ENCODE measurements at regions not wholly inside any gene's neighbourhood (a gene's known extent, or its start where the extent isn't known, plus 50 kb on each side); places are given as distances from the start of the nearest gene placed in this dataset.
A peak's percentile ranks its signal among the peaks of the same experiment; 100 is the strongest.
"Not testable (repeated sequence)": the region's sequence is repeated elsewhere in the genome, so short reads cannot be mapped to it uniquely, and the experiment has no call there.

- H3K4me3 ChIP-seq (ENCODE audit: low read length): no peak overlapping the region
- DNase-seq (ENCODE audit: low read depth, low spot score): no peak
These were observed 140.8 kb upstream of the NBPF11 start for GRCh38 chr1:148292915-148293314.

DNA sequence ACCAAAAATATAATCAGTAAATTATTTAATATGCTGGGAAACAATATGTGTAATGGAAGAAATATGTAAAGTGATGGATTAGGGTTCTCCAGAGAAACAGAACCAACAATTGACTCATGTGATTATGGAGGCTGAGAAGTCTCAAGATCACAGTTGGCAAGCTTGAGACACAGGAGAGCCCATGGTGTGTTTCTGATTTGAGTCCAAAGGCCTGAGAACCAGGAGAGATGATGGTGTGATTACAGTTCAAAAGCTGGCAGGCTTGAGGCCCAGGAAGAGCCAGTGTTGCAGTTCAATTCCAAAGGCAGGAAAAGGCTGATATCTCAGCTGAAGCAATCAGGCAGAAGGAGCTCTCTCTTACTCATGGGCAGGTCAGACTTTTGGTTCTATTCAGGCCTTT is 138.8 kb upstream of the NBPF11 start:
- no peak for DNase-seq (ENCODE audit: low read depth, low spot score)
- H3K4me3 ChIP-seq (ENCODE audit: low read length): no peak overlapping the region

DNA sequence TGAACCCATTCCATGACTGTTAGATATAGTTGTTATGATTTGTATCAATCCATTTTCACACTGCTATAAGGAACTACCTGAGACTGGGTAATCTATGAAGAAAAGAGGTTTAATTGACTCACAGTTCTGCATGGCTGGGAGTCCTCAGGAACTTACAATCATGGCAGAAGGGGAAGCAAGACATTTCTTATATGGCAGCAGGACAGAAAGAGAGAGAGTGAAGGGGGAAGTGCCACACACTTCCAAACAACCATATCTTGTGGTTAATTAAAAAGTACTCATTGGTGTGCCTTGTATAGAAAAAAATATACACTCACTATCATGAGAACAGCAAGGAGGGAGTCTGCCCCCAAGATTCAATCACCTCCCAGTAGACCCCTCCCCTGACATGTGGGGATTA is 137.6 kb upstream of the NBPF11 start:
- no peak for DNase-seq (ENCODE audit: low read depth, low spot score)
- no peak overlapping the region for H3K4me3 ChIP-seq (ENCODE audit: low read length)

DNA sequence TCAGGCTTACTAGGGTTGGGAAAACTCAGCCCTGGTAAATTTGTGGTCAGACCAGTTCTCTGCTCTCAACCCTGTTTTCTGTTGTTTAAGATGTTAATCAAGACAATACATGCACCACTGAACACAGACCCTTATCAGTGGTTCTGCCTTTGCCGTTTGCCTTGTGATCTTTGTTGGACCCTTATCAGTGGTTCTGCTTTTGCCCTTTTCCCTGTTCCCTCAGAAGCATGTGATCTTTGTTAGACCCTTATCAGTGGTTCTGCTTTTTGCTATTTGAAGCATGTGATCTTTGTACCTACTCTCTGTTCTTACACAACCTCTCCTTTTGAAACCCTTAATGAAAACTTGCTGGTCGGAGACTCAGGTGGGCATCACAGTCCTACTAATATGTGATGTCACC is 133.9 kb upstream of the NBPF11 start:
- not testable (repeated sequence) for DNase-seq (ENCODE audit: low read depth, low spot score); H3K4me3 ChIP-seq (ENCODE audit: low read length)

GRCh38 chr1:148280831-148281572 is 128.9 kb upstream of the NBPF11 start:
- not testable (repeated sequence) for H3K4me3 ChIP-seq (ENCODE audit: low read length); DNase-seq (ENCODE audit: low read depth, low spot score)

- not testable (repeated sequence) for DNase-seq (ENCODE audit: low read depth, low spot score); H3K4me3 ChIP-seq (ENCODE audit: low read length)
These were observed 127.0 kb upstream of the NBPF11 start for GRCh38 chr1:148279002-148279542.

DNA sequence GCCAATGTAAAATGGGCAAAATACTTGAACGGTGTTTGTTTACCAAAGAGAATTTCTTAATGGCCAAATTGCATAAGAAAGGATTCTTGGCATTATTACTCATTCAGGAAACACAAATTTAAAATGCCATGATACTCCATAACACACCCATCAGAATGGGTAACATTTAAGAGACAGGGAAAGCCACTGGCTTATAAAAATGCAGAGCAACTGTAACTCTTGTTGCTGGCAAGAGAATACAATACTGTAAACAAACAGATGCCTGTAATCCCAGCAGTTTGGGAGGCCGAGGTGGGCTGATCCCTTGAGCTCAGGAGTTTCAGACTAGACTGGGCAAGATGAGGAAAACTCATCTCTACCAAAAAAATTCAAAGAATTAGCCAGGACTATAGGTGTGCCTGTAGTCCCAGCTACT is 125.8 kb upstream of the NBPF11 start:
- not testable (repeated sequence) for H3K4me3 ChIP-seq (ENCODE audit: low read length); DNase-seq (ENCODE audit: low read depth, low spot score)

GRCh38 chr1:148267066-148267465 is 115.0 kb upstream of the NBPF11 start:
- DNase-seq (ENCODE audit: low read depth, low spot score); H3K4me3 ChIP-seq (ENCODE audit: low read length): not testable (repeated sequence)

GRCh38 chr1:148264374-148265276 is 112.5 kb upstream of the NBPF11 start:
- H3K4me3 ChIP-seq (ENCODE audit: low read length): no peak overlapping the region
- DNase-seq (ENCODE audit: low read depth, low spot score): no peak

DNA sequence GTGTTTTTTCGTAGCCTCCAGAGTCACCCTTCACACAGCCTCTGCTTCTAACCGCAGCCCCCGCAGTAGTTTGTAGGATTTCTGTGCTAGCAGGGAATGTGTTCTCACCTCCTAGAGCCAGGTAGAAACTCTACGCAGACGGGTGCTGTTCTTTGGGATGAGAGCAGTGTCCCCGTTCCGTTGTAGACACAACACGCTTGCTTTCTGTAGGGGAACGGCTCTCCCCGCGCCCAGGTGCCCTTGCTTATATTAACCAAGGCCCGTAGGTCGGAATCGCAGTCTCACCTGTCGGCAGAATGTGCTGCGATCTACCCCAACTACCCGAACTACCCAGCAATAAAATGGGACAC is 111.8 kb upstream of the NBPF11 start:
- H3K4me3 ChIP-seq (ENCODE audit: low read length): peak overlapping the region; percentile 17
- DNase-seq (ENCODE audit: low read depth, low spot score): no peak

GRCh38 chr1:148263128-148263905 is 111.2 kb upstream of the NBPF11 start:
- no peak for DNase-seq (ENCODE audit: low read depth, low spot score)
- peak overlapping the region; percentile 17 for H3K4me3 ChIP-seq (ENCODE audit: low read length)

- H3K4me3 ChIP-seq (ENCODE audit: low read length); DNase-seq (ENCODE audit: low read depth, low spot score): not testable (repeated sequence)
These were observed 109.6 kb upstream of the NBPF11 start for GRCh38 chr1:148261684-148262083.

DNA sequence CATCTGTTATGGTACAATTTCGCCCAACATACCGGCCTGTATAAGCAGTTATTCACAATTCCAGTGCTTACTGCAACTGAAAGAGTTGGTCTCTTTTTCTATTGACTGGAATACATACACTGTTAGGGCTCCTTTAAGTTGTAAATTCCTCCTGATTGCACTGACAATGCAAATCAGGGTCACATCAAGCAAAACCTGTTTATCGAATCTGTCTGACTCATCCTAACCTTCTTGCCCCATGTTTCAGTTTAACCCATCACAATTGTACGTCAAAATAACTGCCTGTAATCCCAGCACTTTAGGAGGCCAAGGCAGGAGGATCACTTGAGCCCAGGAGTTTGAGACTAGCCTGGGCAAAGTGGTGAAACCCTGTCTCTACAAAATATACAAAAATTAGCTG is 105.8 kb upstream of the NBPF11 start:
- not testable (repeated sequence) for DNase-seq (ENCODE audit: low read depth, low spot score)

DNA sequence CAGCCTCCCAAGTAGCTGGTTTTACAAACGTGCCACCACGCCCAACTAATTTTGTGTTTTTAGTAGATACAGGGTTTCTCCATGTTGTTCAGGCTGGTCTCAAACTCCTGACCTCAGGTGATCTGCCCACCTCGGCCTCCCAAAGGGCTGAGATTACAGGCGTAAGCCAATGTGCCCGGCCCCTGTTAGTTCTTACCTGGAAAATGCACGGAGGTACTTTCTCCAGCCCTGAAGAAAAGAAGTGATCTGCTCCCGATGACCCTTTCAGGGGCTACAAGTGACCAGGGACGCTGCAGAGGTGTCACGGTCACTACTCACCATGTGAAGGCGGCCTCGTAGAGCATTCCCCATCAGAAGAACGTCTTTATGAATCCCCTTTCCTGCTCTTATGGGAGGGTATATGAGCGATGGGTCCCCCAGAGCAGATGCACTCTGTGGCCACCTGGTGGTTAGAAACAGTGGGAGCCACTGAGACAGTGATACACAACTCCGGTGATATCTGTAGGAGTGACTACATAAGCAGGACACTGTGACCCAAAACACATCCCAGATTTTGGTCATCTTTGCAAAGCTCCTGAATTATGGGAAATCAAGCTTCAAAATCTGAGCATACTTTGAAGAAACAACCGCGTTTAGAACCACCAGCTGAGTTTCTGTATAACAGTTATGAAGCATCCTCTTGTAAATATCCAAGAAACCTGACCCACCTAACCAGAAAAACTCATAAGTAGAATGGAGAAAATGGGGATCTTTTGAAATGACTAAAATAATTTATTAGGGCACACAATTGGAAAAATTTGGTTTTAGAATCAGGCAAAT is 102.7 kb upstream of the NBPF11 start:
- H3K4me3 ChIP-seq (ENCODE audit: low read length); DNase-seq (ENCODE audit: low read depth, low spot score): not testable (repeated sequence)

More for the DNA sequence above, 105.8 kb upstream of the NBPF11 start:
- not testable (repeated sequence) for H3K4me3 ChIP-seq (ENCODE audit: low read length)

DNA sequence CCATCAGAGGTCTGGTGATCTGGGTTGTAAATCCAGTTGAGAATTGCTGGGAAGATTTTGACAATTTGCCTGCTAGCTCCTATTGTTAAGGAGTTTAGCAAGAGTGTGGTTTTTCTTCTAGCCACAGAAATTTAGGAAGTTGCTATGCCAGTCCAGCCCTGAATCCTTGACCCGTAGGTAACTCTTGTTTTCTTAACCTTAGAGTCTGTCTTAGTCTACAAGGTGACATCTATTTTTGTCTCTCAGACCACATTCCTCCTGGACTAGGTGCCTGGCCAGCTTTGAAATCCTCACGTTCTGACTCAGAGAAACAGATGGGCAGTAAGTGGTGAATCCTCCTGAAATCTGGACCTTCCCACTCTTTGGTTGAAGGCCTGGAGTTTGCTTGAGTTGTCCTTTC is 101.7 kb upstream of the NBPF11 start:
- not testable (repeated sequence) for DNase-seq (ENCODE audit: low read depth, low spot score); H3K4me3 ChIP-seq (ENCODE audit: low read length)

DNA sequence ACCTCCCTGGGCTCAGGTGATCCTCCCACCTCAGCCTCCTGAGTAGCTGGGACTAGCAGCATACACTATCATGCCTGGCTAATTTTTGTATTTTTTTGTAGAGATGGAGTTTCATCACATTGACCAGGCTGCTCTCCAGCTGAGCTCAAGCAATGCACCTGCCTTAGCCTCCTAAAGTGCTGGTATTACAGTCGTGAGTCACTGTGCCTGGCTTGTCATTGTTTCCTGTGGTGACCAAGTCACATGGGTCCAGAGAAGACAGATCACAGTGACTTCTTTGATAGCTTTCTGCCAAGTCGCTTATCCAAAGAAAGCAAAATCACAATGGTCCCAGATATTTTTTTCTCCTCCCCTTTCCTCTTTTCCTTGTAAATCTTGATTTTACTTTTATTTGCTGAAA is 96.7 kb upstream of the NBPF11 start:
- H3K4me3 ChIP-seq (ENCODE audit: low read length); DNase-seq (ENCODE audit: low read depth, low spot score): not testable (repeated sequence)

- DNase-seq (ENCODE audit: low read depth, low spot score); H3K4me3 ChIP-seq (ENCODE audit: low read length): not testable (repeated sequence)
These were observed 94.3 kb upstream of the NBPF11 start for GRCh38 chr1:148246258-148246861.

DNA sequence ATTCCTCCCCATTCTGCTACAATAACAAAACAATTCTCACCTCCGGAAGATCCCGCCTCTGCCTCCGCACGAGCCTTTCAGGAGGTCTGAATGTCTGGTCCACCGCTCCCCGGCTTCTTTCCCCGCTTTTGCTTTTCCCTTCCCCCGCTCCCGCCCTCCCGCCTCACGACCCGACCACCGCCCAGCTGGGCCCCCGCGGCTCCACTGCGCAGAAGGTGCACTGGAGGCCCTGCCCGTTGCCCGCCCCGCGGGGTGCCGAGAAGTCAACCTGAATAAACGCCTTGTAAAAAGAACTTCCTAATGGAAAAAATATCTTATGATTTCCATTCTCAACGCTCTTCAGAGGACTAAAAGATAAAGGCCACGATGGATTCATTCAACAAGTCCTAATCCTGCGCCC is 93.8 kb upstream of the NBPF11 start:
- DNase-seq (ENCODE audit: low read depth, low spot score); H3K4me3 ChIP-seq (ENCODE audit: low read length): not testable (repeated sequence)

Measured in Jurkat, Clone E6-1 (cell line).